GM18511 (cell line): ENCODE measurements at regions not wholly inside any gene's neighbourhood (a gene's known extent, or its start where the extent isn't known, plus 50 kb on each side); places are given as distances from the start of the nearest gene placed in this dataset.
"Not testable (repeated sequence)": the region's sequence is repeated elsewhere in the genome, so short reads cannot be mapped to it uniquely, and the experiment has no call there.

Source experiments
- ATAC-seq: cut with Tn5 transposase; IDR thresholded peaks from one replicate; pipeline ENCODE4 v1.9.1; 2021; ENCODE audit warnings: mild to moderate bottlenecking, moderate library complexity; ENCODE audit not compliant: unreplicated experiment

DNA sequence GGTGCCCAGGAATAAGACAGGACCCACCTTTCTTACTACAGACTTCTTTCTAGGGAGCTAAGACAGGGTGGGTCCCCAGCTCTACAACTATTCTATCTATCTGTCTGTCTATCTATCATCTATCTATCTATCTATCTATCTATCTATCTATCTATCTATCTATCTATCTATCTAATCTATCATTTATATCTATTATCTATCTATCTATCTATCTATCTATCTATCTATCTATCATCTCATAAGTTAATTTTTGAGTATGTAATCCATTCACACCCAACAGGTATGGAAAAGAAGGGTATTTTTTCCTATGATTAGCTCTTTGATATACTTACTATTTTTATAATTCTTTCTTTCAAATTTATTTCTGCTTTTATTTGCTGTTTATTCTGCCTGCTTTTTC is 55.9 kb downstream of the BAMBI start:
- no peak for ATAC-seq

DNA sequence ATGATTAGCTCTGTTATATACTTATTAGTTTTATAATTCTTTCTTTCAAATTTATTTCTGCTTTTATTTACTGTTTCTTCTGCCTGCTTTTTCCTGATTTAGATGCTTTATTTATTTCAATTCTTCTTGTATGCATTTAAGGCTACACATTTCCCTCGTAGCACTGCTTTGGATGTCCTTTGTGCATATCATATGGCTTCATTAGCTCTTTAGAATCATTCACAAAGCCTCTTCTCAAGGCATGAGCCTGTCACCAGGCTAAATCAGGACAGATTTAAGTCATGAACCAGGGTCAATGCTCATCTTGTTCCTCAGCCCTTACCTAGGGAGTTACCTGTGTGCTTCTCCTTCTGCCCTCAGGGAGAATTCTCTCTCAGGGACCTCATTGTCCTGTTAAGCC is 56.3 kb downstream of the BAMBI start:
- no peak for ATAC-seq

DNA sequence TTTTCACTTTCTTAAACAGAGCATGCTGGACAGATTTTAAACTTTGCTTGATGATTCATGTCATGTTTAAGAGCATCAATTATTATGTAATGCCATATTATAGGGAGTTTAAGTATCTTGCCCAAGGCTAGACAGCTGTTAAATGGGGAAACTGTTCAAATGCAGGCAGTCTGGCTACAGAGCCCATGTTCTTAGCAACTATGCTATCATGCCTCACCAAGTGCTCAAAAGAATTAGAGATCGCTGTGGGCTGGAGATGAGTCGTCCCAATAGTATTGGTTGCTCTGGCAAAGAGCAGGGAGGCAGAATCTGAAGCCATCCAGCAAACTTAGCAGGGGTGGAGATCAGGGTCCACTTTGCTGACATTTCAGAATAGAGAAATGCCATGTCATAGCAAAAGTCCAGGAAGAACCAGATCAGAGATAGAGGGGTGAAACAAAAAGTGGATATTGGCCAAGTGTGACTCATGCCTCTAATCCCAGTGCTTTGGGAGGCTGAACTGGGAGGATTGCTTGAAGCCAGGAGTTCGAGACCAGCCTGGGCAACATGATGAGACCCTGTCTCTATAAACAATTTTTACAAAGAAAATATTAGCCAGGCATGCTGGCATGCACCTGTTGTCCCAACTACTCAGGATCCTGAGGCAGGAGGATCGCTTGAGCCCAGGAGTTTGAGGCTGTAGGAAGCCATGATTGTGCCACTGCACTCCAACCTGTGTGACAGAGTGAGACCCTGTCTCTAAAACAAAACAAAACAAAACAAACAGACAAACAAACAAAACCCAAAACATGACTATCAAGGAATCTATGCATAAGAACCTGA is 57.8 kb downstream of the BAMBI start:
- ATAC-seq, result no peak

DNA sequence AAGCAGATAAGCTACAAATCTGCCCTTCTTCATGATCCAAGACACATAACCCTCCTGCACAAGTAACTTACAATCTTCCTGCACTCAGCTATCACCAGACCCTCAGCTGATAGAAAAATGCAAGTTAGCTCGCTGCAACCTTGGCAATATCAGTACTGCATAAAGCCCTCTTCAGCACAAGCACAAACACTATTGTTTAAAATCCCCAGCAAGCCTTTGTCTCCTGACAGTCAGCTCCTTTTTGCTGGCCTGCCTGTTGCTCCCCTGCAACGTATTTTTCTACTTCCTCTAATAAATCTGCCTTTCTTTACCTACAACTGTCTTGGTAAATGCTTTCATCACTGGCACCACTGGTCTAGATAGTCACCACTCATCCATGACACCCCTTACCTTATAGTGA is 59.8 kb downstream of the BAMBI start:
- ATAC-seq, result no peak

DNA sequence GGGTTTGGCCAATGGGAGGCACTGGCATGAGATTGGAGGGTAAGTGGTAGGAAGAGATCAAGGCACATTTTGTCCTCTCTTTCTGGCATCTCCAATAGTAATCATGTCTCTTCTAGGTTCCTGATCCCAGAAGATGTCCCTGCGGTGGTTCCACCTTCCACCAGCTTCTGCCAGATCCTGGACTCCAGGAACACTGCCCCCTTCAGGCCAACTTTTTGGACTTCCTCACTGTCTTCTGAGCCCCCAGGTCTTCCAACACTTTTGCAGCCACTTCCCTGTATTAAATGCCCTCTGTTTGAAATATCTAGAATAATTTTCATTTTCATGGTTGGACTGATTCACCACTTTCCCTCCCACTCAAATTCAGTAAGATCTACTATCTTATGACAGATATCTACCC is 60.9 kb downstream of the BAMBI start:
- no peak for ATAC-seq

DNA sequence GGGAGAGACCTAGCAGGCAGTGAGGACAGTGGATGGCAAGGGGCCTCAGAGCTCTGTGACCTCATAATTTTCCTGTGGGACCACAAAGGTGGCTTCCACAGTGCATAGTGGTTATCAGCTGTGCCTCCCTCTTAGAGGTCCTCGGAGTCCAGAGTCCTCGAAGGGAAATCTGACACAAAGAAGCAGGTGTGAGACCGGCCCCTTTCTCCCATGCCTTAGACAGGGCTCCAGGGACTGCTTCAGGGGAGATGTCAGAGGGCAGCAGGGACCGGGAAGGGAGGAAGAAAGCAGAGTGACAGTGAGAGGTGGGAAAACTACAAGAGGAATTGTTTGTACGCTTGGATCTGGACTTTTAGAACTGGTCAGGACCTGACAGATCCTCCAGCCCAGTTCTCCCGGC is 66.3 kb downstream of the BAMBI start:
- ATAC-seq, result no peak

DNA sequence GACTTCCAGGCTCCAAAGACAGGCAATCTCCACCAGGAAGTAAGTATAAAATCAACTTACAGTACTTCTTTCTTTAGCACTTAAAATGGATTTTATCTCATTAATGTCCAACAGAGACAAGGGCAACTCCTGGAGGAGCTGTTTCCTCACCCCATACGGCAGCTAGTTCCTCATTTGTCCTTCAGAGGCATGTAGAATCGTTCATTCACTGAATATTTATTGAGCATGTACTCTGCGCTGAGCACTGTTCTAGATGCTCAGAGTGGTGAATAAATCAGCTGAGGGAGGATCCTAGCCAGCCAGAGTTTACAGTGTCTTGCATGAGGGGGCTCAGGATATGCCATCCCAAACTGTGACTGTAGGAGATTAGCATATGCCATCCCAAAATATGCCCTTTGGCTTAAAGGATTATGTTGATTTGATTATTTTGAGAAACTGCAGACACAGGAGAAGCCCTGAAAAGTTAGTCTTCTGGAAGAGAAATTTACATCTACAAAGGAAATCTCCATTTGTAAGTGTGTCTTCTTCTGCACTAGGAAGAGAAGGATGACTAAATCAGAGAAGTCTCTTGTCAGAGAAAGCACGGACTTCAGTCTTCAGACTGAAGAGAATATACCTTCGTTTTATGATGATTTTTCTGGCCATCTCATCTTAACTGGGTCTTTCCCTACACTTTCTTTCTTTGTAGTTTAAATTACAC is 66.9 kb downstream of the BAMBI start:
- no peak for ATAC-seq

DNA sequence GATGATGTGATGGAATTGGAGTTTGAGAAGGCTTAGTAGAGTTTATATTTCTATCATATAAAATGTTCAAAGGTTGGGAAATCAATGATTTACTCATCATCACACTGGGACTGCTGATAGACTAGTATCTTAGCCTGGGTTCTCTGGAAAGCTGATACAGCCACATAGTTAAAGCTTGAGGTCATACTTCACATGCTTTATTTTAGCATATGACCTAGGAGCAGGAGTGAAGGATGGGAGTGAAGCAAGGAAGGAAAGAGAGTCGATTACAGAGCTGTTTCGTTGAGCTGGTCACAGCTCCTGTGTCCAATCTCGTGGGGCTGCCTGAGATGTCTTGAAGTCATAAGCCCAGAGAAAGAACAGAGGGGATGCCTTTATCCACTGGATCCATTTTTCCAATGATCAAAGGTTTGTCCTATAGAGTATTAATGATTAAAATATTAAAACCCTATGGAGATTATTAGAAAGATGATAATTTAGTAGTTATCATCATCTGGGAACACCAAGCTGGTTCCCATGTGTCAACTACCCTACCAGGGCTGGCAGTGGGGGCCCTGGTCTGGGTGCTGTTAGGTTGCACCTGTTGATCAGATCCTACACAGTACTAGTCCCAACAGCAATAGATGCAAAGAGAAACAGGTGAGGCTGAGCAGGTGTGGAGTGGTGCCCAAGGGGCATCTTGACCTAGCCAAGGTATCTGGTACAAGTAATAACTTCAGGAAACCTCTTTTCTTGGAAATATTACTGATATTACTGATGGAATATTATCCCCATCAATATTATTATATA is 77.8 kb downstream of the BAMBI start:
- ATAC-seq, result no peak

DNA sequence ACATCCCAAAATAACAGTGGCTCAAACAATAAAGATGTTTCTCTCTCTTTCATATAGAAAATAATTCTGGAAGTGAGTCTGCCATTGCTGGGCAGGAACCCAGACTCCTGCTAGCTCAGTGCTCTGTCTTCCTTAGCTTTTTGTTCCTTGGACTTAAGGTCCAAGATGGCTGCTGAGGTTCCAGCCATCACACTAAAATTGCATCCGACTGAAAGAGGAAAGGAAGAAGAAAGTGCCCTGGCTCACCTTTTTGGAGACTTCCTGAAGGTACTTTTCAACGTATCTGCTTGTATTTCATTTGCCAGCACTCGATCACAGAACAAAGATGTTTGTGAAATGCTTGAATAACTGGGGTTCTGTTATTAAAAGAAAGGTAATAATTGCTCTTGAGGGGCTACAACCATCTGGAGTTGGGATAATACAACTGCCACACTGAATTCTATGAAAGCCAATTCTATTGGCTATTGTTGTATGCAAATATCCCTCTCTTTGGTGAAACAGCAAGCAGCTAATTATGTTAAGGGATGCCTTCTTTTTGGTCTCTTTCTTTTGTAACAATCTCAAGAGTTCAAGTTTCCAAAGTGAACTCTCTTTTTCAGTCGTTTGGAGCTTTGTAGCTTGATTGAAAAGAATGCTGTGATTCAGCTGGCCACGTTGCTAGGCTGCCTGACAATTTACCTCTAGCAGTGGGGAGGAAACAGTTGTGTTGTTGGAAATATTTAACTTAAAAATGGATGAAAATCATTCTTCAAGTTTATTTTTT is 83.9 kb downstream of the BAMBI start:
- ATAC-seq, result no peak

DNA sequence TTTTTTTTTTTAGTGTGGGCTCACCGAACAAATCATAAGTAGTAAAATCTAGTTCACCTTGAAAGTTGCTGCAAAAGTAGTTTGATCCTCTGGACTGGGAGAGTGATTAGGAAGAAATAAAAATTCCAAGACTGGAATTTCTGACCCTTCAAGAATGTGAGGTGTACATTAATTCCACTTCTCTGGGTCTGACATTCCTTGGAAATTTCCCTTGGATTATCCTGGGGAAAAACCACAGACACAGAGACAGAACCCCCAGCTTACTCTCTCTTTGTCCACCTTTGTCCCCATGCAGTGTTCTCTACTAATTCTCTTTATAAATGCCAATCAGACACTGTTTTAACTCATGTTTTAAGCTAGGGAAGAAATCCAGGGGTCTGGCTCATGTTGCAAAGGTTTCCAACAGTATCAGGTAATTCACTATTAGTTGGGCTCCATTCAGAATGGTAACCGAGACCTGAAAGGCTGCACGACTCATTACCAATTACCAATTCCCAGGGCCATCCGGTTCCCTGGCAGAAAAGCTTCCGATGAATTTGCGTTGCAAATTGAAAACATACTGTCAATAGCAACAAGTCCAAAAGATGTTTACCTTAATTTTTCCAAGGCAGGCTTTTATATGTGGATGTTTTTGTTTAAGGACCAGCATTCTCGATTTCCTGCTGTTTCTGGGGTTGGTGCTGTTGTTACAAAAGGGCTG is 86.3 kb downstream of the BAMBI start:
- ATAC-seq, result no peak

DNA sequence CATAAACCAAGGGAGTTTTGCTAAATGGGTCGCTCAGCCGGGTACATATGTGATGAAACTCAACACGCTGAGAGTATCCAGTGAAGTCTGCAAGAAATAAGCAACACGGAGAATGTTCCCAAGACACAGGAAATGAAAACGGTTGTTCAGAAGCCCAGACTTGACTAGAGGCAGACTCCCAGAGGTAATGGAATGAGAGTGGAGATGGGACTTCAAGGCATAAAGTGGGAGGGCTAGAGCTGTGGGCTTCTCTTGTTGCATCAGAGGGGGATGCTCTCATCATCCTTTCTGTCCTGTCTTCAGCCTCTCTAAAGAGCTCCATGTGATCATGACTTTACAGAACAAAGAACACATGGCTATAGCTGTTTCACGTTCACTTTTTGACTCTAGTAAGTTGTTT is 88.3 kb downstream of the BAMBI start:
- no peak for ATAC-seq

DNA sequence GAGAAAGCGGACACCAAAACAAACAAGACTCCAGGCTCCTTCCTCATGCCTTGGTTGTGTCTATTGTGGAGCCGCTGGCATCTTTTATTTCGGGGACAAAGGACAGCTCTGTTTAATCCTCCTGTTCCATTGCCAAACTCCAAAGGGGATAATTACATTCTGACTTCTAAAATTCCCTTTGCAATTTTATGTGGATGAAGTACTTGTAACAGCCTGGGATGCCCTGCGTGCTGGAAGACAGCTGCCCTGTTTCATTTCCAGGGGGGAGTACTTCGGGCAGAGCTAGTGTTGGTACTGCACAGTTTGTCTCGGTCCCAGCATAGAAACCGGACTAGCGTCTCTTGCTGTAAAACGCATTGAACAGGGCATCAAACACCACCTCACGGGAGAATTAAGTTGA is 90.9 kb downstream of the BAMBI start:
- no peak for ATAC-seq

DNA sequence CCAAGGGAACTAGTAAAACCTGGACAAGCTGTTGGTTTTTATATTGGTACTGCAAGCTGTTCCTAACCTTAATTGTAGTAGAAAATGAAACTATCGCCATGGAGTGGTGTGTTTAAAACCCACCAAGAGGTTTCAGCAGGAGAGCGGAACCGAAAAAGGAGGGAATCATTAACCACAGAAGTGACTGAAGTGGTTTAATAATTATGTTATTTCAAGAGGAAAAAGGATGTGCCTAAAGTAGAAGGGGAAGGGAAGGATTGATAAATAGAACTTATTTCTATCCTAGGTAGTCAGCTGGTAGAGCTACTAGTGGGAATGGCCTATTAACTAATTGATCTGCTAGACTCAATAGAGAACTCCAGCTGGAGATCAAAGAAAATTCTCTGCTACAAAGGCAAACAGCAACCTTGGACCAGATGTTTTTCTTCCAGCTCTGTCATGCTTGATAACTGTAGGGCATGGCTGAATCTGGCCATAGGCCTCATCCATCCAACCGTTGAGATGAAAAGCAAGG is 91.8 kb downstream of the BAMBI start:
- no peak for ATAC-seq

DNA sequence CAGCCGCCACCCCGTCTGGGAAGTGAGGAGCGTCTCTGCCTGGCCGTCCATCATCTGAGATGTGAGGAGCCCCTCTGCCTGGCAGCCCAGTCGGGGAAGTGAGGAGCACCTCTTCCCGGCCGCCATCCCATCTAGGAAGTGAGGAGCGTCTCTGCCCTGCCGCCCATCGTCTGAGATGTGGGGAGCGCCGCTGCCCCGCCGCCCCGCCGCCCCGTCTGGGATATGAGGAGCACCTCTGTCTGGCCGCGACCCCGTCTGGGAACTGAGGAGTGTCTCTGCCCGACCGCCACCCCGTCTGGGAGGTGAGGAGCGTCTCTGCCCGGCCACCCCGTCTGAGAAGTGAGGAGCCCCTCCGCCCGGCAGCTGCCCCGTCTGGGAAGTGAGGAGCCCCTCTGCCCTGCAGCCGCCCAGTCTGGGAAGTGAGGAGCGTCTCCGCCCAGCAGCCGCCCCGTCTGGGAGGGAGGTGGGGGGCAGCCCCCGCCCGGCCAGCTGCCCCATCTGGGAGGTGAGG is 94.3 kb downstream of the BAMBI start:
- not testable (repeated sequence) for ATAC-seq

DNA sequence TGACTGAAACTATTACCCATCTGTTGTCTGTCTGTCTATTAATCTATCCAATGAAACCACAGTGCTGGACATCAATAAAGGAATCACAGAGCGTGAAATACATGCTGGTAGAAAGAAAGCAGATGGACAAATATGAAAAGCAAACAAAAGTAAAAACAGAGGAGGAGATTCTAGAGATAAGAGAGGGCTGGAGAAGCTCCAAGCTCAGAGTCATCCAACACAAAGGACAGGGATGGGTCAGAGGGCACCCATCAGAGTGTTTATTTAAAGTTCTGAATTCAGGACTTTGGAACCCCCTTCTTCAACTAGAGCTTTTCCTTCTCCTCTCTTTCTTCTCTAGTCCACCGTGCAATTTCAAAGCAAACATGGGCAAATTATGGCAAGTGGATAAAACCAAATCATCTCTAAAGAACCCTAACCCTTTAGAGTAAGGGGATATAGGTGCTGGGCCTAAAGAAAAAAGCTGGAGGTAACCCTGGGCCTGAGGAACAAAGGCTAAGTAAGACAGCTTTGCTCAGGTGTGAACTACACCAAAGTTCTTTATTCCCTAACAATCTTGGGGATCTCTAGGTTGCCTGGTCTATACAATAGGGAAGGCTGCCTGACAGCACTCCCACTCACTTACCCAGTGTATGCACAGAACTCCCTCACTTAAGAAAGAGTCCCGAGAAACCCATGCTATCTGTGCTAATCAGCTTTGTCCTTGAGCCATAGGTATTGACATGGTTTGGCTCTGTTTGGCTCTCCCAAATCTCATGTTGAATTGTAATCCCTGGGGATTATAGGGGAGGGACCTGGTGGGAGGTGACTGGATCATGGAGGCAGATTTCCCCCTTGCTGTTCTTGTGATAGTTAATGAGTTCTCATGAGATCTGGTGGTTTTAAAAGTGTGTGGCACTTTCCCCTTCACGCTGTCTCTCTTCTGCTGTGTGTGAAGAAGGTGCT is 97.0 kb downstream of the BAMBI start:
- no peak for ATAC-seq

DNA sequence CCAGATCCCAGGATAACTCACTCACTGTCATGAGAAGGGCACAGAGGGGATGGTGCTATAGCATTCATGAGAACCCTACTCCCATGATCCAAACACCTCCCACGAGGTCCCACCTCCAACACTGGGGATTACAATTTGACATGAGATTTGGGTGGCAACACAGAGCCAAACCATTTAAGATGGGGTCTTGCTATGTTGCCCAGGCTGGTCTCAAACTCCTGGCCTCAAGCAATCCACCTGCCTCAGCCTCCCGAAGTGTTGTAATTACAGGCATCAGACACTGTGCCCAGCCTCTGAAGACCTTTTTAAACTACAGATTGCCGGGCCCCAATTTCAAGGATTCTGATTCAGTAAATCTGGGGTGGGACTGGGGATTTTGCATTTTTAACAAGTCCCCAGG is 98.5 kb downstream of the BAMBI start:
- no peak for ATAC-seq

DNA sequence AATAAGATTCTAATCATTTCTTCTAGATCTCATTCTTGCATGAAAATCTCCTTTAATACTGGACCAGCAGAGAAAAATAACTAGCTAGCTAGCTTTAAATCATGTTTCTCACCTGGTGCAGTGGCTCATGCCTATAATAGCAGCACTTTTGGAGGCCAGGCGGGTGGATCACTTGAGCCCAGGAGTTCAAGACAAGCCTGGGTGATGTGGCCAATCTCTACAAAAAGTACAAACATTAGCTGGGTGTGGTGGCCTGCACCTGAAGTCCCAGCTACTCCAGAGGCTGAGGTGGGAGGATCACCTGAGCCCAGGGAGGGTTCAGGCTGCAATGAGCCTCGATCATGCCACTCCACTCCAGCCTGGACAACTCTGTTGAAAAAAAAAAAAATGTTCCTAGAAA is 99.2 kb downstream of the BAMBI start:
- no peak for ATAC-seq

DNA sequence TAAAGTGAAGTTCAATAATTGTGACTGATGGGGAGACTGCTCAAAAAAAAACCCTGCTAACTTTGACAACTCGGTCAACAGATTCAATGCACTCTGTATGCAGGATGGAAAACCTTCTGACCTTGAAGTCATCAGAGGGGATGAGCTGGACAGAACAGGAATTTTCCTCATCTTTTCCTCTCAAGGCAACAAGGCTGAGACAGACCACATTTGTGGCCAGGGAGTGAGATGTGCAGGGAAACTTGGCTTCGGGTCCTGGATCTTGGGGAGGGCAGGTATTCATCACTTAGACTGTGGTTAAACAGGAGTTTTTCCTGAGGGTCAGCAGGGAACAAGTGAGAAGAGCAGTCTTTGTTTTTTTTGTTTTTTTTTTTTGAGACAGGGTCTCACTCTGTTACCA is 100.6 kb downstream of the BAMBI start:
- no peak for ATAC-seq

DNA sequence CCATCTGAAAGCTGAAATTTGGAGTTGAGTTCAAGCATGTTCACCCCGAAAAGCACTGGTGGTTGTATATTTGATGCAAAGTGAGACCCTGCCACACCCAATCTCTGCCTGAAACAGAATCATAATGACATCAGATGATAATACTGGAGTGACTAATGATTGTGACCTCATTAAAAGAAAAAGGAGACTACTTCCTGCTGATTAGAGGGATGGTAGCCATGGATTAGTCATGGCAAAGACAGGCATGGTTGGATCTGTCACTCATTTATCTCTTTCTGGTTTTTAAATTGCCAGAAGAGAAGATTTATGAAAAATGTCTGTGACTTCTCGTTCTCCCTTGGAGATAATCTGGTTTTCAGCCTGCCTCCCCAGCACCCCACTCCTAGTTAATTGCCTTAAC is 101.2 kb downstream of the BAMBI start:
- ATAC-seq, result no peak
